HG03135 (cell line): ENCODE measurements at regions not wholly inside any gene's neighbourhood (a gene's known extent, or its start where the extent isn't known, plus 50 kb on each side); places are given as distances from the start of the nearest gene placed in this dataset.
"Not testable (repeated sequence)": the region's sequence is repeated elsewhere in the genome, so short reads cannot be mapped to it uniquely, and the experiment has no call there.

Experiments
- ATAC-seq: cut with Tn5 transposase; IDR thresholded peaks from one replicate; pipeline ENCODE4 v1.9.1; 2021; ENCODE audit warnings: mild to moderate bottlenecking, moderate library complexity; ENCODE audit not compliant: unreplicated experiment

DNA sequence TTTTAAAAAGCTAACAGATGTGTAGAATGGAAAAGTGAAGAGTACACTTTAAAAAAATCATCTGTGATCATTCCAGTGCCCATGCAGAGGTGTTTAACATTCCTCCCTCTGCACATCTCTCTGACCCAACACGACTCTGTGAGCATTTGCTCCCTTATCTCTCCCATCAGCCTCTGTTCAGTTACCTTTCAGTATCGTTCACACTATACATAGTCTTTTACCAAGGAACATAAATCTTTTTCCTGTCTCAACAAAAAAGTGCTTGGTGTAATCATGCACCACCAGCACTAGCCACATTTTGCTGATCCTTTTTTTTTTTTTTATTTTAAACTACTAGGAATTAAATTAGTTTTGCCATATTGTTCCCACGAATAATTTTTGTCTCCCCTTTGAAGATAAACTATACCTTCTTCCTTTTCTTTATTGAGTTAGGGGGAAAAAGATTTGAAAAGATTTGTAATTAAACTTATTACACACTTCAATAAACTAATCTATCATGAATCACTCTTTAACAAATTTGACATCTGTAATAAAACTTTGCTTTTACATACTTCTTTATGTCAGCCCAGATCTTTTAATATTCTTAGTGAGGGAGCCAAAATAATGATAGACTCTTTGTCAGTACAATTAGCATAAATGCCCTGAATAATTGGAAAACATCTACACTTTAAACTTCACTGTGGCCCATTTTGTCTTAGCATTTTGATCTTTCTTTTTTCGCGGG lies 489.8 kb upstream of the FANCL start:
- ATAC-seq, result no peak

DNA sequence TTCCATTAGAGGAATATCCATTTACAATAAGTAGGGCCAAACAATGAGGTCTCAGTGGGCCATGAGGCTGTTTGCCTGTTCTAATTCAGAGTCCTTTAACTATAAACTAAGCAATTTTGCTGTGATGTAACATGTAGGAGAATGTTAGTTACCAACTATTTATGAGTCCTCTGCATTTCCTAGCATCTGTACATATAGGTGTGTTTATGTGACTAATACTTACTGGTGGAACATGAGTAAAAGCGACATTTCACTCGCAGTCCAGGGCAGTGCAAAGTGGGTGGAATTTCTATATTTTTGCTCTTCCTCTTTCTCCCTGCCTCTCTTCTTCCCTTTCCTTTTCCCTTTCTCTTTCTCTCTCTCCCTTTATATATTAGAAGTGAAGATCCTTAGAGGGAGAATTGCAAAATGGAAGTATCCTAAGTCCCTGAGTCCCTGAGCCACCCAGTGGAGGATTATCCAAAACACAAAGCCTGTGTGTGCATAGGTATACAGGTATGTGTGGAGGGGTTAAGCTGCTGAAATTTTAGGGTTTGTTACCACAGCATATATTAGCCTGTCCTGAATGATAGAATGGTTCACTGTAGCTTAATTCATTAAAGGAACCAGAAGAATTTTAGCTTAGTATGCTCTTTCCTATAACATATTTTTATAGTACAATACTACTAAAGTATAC lies 487.0 kb upstream of the FANCL start:
- ATAC-seq, result no peak

DNA sequence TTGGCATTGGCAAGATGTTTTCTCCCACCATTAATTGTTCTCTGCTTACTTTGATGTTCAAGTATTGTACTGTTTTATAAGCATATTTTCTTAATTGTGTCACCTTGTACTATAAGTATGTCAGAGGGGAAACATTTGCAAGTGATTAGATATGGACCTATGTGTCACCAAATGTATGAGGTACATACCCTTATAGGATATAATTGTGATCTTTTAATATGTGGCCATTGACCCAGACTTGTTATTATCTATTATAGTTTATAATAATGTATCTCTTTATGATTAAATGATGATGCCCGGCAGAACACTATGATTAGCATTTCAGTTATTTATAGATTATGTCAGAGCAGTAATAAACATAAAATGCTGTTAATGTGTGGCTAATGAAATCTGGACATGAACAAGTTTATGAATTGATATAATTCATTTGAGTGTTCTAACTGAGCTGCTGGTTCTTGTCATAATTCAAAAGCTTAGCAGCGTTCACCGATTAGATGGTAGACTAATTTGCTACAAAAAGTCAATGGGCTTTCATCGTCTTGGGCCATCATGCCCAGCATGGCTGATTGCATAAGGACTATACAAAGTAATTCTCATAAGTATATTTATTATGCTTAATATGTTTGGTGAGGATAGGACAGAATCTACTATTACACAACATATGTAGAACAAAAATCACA lies 480.9 kb upstream of the FANCL start:
- no peak for ATAC-seq

DNA sequence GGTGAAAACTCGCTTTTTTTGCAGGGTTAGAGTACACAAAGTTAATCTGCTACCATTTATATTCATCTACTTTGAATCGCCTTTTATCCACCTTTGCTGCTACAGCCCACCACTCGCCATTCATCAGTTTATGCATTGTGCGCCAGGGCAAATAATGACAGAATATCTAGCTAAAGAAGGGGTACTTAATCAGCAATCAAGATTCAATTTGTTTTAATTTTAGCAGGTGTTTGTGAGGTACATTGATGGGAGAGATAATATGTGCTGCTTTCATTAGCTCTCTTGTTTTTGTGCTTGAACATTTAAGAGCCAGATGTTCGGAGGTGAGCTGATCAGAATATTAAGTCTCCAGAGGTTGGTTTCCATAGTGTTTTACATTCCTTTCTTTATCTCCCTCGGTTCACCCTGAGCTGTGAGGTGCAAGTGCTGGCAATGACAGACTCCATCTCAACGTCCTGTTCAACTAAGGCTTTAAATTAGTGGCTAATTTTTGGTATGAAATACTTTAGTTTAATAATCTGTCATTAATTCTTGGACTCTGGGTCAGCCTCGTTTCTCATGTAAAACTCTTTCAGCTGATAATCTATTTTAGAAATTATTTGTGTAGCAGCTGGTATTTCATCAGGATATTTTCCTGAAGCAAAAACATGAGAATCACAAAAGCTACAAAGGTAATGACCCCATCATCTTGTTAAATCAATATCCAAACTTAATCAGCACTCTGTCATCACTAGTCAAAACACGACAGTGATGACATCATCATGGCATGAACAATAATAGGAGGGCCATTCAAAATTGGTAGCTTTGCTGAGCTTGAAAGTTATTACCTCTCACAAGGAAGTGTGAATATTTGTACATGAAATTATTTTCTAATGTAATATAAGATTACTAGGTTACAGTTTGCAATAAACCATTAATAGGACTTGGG lies 479.9 kb upstream of the FANCL start:
- ATAC-seq, result no peak

DNA sequence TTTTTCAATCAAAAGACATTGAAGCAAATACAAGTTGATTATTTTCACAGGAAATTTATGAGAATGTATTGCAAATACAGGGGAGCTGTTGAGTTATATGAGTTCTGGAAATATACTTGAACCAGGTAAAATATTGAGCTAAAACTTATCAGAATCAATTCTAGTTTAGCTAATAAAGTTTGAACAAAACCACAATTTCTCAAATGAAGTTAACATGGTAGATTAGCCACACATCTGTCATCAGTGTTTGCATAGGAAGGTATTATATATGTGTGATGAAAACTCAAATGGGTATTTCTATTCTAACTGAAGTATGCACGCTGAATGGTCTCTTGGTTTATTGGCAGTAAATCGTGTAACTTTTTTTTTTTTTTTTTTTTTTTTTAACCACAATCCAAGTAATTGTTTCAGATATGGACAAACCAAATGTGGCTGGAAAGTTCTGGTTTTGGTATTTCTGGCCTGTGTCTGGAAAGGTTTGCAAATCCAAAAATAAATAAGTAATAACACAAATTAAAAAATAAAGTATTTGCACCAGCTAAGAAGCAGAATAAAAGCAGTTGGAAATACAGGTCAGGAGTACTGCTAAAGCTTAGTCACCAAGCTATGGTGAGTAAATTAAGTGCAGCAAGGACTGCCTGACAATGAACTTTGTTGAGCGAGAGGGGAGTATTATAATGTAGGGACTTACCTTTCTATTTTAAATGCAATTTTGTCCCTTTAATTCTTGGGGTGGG lies 479.1 kb upstream of the FANCL start:
- ATAC-seq, result no peak

DNA sequence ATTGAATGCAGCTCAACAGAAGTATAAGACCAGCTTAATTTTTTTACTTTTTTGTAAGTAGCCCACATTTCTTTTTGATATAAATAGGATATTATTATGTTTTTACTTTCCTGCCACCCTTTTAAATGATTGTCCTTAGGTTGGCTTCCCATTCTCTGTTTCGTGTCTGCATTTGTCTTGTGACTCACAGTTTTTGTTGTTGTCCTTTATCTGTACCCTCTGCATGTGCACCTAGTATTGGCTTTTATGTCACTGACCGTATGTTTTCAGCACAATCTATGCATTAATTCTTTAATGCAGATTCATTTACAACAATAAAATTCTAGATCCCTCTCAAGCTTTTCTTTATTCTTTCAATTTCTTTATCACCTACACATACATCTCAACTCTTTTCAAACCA lies 474.2 kb upstream of the FANCL start:
- ATAC-seq, result no peak

DNA sequence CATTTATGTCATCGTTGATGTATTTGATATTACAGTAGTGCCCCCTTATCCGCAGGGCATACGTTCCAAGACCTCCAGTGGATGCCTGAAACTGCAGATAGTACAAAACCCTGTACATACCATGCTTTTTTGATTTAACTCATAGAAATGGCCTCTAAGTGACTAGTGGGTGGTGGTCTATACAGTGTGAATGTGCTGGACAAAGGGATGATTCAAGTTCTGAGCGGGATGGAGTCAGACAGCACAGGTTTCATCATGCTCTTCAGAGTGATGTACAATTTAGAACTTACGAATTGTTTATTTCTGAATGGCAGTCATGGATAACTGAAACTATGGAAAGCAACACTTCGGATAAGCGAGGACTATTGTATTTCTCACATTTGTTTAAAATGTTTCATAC lies 473.1 kb upstream of the FANCL start:
- no peak for ATAC-seq

DNA sequence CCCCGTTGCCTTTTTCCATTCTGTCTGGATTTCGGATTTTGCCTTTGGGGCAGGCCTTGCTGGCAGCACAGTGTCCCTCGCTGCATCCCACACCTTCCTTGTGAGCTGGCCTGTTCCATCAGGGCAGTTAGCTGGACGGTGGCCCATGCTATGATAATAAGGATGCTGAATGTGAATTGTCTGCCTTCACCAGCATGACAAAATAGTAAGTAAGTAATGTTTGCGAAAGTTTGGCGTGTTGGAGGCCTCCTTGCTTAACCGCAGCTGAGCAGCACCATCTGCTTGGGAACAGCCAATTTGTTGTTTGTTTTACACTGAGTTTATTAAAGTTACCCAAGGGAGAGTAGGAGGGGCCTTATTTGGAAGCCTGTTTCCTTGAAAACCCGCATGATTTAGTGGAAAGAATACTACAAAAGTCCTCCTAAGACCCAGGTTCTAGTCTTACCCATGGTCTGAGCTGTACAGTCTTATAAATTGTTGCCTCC lies 469.7 kb upstream of the FANCL start:
- no peak for ATAC-seq

DNA sequence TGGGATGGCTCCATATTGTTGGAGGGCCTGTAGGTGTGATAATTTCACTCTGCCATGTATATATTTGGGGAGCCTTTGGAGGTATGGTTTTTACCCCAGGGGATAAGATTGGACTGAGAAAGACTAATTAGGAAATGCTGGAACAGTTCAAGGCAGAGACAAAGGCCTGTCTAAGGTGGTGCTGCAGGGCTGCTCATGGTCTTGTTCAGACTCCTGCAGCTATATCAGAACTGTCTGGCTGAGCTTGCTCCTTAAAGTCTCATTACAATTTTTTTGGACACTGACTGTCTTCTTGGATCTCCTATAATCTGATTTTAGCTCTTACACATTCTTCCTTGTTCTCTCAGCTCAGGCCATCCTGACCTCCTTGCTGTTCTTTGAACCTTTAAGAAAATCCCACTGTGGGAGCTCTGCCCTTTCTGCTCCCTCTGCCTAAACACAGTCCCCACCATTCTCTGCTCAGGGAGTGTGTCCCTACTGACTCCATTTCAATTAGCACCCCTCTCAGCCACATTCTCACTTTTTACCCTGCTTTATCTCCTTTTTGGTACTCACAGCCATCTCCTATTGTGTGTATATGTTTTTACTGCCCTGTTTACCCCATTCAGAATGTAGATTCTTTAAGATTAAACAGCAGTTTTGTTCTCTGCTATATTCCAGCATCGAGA lies 468.7 kb upstream of the FANCL start:
- no peak for ATAC-seq

DNA sequence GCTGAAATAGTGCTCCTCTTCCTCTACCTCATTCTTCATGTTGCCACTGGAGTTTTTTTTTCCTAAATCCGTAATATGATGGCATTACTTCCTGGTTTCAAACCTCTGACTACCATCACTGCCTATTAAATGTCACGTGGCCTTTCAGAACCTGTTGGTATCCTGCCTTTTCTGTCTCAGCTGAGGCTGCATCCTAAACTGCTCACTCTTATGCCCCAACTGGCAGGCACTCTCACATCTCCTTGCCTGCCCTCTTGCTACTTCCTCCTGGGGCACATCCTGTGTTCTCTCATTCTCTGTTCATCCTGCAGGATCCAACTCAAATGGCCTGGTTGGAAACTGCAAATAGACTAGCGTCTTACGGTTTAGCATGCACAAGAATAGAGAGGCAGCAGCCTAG lies 468.1 kb upstream of the FANCL start:
- ATAC-seq, result no peak

DNA sequence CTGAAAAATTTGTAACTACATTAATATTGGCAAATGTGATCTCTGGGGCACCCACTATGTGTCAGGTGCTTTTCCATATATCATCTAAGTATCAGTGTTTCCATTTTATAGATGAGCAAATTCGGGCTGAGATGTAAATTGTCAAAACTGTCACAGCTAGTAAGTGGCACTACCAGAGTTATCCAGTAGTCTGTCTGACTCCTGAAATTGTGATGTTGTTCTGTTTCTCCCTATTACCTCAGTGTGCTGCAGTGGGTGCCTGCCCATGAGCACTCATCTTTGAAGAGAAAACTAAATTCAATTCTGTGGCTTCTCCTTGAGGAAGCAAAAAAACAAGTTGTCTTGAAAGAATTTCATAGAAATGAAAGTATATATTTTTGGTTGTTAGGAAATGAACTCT lies 467.4 kb upstream of the FANCL start:
- ATAC-seq, result no peak

DNA sequence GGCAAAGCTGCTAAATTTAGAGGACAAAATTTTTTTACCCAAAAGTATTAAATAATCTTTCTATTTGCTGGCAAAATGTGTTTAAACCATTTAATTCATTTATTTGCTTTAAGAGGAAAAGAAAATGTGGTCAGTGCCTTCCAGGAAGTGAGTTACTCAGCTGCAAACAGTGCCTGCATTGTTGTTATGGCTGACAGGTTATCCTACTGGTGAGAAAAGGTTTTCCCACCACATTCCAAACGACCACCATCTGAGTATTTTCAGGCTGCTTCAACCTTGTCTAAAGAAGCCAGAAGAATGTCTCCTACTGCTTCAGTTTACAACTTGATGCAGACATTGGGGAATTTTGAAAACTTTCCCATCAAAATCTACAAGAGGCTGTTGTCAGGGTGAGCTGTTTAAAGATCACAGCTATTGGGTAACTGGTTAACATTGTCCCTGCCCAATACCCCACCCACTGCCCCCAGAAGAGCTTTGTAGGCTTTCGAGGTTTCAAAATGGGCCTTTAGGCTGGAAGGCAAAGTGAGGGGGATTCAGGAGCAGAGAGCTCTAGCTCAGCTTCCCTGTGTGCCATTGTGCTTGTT lies 461.3 kb upstream of the FANCL start:
- ATAC-seq, result no peak

DNA sequence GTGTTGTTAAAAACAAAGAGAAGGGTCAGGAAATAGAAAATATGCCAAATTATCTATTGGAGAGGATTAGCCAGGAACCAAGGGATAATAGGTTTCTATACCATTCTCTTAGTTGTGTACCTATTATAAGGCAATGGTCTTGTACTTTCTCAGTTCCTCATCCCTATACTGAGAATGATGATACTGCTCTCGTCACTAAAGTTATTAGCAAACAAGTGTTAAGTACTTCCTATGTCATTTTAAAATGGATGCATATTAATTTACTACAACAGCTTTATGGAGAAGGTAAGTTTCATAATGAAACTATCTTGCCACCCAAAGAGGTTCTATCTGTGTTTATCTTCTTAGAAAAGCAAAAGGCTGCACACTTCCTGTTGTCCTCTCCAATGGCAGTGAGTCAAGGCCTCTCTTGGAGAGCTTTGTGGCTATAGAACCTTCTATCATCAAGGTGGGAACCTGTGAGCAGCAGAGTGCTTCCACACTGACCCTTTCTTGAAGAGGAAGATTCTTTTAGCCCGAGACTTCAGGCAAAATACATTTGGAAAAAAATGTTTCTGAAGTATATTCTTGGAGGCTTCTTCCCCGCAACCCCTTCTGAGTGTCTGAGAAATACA lies 460.7 kb upstream of the FANCL start:
- ATAC-seq, result peak; percentile 63

DNA sequence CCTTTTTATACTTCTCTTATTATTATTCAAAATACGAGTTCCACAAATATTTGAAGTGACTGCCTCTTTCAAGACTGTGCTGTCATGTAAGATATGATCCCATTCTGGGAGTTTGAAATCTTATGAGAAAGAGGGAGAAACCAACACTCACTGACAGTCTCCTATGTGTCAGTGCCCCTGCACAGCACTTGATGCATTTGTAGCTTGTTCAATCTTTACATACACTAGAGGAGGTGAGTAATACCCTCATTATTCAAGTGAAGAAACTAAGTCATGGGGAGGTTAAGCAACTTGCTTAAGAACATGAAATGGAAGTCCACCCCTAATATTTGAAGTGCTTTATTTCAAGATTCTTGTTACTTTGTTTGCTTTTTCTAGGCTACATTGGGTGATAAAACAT lies 459.5 kb upstream of the FANCL start:
- ATAC-seq, result no peak

DNA sequence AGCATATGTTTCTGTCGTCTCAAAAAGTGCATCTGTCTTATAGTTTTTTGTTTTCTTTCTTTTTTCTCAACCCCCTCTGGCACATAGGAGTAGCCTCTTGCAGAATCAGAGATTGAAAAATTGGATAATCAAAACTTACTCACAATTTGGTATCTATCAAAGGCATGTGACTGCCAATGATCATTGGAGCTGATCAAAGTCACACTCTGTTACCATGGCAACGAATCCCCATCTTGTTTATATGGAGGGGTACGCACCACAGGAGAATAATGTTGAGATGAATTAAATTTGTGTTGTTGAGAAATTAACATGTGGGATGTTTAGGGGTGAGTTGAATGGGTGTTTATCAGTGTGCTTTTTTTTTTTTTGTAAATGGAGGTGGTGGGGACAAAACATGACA lies 458.3 kb upstream of the FANCL start:
- no peak for ATAC-seq

DNA sequence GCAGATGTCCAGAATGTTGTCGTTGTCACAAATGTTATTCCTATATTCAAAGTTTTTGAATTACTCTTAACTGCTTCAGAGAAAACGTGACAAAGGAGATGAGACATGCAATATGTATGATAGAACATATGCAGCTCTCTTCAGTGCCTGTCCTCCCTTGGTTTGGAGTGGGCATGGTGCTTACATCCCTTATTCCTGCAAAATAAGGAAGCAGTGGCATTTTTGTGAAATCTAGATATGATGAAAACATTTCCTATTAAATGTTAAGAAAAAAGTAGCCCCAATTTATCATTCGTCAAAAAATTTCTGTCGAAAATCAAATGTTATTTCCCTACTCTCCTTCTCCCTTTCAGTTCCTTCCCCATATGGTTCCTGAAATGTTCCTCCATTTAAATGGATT lies 457.5 kb upstream of the FANCL start:
- ATAC-seq, result no peak

DNA sequence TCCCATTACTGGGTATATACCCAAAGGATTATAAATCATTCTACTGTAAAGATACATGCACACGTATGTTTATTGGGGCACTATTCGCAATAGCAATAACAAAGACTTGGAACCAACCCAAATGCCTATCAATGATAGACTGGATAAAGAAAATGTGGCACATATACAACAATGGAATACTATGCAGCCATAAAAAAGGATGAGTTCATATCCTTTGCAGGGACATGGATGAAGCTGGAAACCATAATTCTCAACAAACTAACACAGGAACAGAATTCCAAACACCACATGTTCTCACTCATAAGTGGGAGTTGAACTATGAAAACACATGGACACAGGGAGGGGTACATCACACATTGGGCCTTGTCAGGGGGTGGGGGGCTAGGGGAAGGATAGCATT lies 453.0 kb upstream of the FANCL start:
- not testable (repeated sequence) for ATAC-seq

DNA sequence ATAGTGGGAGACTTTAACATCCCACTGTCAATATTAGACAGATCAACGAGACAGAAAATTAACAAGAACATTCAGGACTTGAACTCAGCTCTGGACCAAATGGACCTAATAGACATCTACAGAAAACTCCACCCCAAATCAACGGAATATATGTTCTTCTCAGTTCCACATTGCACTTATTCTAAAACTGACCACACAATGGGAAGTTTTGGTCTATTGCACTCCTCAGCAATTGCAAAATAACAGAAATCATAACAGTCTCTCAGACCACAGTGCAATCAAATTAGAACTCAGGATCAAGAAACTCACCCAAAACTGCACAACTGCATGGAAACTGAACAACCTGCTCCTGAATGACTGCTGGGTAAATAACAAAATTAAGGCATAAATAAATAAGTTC lies 449.9 kb upstream of the FANCL start:
- not testable (repeated sequence) for ATAC-seq

DNA sequence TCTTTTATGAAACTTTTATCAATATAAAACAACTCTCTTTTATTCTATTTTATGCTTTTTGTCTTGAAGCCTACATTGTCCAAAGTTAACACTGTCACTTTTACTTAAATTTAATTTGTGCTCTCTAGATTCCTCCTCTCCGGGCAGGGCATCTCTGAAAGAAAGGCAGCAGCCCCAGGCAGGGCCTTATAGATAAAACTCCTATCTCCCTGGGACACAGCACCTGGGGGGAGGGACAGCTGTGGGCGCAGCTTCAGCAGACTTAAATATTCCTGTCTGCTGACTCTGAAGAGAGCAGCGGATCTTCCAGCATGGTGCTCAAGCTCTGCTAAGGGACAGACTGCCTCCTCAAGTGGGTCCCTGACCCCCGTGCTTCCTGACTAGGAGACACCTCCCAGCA lies 447.7 kb upstream of the FANCL start:
- ATAC-seq, result no peak
